Stimulated activated CD8-positive, alpha-beta memory T cell treated with anti-CD3 and anti-CD28 coated beads, Interleukin-4, amount 100 ng/mL, for 4 hours (primary cell): ENCODE measurements at regions not wholly inside any gene's neighbourhood (a gene's known extent, or its start where the extent isn't known, plus 50 kb on each side); places are given as distances from the start of the nearest gene placed in this dataset.
"Not testable (repeated sequence)": the region's sequence is repeated elsewhere in the genome, so short reads cannot be mapped to it uniquely, and the experiment has no call there.

Experiments
- DNase-seq, 2 donors: peaks; one replicate each; pipeline ENCODE4 v3.0.0-alpha.2; 2020; ENCODE audit warnings: low read depth in 2 of 2, low spot score in 1 of 2

DNA sequence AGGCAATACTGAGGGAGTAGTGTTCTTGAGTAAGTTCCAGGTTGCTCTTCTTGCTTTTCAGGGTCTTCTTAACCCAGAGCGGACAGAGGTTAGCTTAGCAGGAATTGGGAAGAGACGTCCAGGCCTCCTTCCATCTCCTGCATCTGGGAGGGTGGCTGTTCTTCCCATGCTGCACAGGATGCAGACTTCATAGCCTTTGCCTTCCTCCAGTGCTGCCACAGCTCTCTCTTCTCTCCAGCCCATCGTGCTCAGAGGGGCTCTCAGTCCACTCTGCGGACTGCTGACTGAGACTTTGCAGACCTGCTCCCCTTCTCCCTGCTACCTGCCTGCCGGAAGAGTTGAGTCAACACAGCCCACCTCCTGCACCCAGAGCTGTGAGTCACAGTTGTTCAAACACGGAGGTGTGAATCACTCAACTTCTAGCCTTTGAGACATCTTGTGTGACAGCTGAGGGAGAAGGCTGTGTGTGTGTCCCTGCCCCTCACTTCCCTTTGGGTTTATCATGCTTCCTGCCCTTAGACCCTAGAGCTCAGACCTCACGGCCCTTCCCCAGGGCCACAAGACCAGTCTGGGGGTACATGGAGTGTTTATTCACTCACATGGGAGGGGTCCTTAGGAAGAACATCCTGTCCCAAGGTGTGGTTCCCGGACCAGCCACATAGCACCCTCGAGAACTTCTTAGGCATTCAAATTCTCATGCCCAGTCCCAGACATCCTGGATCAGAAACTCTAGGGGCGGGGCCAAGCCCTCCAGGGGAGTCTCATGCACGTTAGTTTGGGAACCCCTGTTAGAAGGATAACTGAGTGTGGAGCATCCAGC, 158.3 kb upstream of the CACNA1E start:
- DNase-seq = peak in 1 of 2 donors; percentile 52

DNA sequence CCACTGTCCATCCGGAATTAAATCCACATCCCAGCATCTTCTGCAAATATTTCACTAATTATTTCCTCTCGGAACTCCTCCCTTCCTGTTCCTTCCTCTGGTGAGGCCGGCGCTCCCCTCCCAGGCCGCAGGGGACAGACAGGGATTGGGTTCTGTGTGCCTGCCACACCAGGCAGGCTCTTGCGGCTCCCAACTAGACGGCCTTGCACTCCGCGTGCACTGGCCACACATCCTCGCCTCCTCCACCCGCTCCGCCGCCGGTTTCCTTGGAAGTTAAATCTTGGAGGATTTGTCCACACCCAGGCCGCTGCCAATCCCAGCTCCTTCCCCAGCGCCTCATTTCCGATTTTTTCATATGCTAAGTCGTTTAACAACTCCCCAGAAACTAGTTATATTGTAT, 157.6 kb upstream of the CACNA1E start:
- DNase-seq = not testable (repeated sequence)

DNA sequence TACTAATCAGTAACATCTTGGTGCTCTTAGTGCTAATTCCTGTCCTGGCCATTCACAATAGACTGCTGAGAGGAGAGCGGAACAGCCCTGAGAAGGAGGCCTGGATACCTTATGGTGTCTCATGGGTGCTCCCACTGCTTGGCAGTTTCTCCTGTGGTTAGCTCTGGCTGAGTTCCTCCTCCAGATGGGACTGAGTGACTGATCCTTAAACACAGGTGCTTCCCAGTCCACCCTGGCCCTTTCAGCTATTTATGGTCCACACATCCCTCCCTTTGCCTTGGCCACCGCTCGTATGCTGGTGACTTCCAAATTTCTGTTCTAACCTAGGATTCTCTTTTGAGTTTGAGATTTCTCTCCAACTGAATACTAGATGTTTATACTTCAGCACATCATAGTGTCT, 157.0 kb upstream of the CACNA1E start:
- DNase-seq = no peak

GRCh38 chr1:181327796-181328195, 155.5 kb upstream of the CACNA1E start:
- no peak for DNase-seq

GRCh38 chr1:181334724-181335123, 148.6 kb upstream of the CACNA1E start:
- no peak for DNase-seq

GRCh38 chr1:181335631-181336030, 147.7 kb upstream of the CACNA1E start:
- no peak for DNase-seq

GRCh38 chr1:181341026-181341632, 142.2 kb upstream of the CACNA1E start:
- no peak for DNase-seq

- DNase-seq = no peak
Observed at GRCh38 chr1:181344091-181344490, 139.2 kb upstream of the CACNA1E start.

DNA sequence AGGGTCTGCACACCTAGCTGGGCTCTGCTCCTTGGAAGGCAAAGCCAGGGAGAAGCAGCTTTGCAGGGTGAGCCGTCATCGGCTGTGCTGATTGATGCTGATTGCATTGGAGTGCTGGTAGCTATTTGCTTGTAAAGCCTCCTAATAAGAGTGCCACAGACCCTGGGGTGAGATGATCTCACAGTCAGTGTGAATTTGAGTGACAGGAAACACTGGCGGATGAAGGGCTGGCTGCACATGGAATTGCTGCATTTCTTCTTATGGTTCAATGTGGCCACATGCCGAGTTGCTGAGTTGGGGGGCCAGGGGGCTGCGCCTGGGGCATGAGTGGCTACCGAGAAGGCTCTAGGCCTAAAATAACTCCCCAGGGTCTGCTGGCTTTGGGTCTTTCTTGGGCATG, 138.2 kb upstream of the CACNA1E start:
- no peak for DNase-seq

DNA sequence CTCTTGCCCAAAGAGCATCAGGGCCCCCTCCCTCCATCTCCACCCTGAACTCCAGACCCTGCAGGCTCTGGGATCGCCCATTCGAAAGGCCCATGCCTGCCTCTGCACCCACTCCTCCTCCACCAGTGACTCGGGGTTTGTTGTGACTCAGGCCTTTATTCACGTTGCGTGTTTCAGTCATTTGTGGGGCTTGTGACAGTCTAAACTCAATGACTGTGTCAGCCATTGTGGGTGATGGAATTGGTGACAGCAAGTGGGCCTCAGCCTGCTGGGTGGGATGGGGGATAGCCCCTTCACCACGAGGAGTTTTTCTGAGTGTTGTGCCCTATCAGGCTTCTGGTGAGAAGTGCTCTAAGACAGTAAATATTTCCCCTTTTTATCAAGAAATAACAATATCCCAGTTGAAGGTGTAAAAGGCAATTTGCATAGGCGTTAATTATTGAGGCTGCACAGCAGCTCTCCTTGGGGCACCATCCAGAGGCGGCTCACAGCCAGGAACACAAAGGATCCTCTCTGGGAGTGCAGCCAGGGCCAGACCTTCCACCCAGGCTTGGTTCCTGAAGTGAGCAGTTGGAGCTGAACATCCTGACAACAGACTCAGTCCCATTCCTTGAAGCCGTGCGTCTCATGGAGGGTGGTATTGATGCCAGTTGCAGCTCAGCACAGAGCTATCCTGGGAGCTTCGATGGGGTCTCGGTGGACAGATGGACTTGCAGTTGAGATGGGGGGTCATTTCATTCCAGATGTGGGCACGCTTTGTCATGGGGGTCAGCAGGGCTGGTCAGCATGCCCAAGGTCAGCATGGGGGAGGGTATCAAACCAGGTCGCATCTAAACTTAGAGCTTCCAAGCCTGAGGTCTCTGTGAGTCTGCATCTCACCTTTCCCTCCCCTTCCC, 135.6 kb upstream of the CACNA1E start:
- DNase-seq = no peak

DNA sequence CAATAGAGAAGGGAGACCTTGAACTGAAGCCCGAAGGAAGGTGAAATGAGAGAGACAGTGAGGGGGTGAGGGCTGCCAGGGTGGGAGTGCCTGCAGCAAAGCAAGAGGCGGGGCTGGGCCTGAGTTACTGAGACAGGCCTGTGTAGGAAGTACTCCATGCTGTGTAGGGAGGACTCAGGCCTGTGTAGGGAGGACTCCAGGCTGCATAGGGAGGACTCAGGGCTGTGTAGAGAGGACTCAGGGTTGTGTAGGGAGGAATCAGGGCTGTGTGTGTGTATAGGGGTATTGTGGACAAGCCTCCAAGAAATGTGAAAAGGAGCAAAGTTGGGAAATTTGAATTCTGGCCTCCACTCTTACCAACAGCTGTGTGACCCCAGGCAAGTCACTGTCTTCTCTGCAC, 133.8 kb upstream of the CACNA1E start:
- no peak for DNase-seq

DNA sequence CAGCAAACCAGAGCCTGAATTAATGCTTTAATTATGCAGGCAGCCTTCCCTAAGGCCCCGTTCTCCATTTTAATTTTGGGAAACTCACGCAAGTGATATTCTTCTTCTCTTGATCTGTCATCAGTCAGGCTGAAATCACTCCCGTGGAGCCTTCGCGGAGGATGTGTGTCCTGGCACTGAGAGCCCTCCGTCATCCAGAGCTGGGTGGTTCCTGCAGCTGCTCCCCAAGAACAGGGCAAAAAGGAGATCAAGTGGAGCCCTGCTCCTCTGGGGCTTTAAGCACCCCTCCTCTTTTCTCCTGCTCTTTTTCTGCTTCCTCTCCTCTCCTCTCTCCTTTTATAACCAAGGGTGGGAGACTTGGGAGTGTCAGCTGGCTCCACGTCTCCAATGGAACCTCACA, 133.2 kb upstream of the CACNA1E start:
- DNase-seq = no peak

- DNase-seq = no peak
Observed at GRCh38 chr1:181351740-181352139, 131.6 kb upstream of the CACNA1E start.

DNA sequence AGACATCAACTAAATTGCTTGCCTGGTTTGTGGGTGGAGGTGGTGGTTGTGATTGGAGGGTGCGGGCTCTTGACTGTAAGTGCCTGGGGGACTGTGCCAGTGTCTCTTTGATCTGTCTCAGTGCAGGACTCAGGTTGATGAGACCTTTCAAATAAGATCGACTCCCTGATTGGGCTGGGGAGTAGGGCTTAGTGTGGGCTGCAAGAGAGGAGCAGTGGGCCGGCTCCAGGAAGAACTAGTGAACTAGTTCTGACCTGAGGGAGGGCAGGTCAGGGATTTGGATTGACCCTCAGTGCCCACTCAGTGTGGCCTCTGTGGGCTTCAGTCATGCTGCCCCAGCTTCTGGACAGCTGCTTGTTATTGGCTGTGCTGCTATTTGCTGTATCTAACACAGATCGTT, 130.6 kb upstream of the CACNA1E start:
- no peak for DNase-seq

DNA sequence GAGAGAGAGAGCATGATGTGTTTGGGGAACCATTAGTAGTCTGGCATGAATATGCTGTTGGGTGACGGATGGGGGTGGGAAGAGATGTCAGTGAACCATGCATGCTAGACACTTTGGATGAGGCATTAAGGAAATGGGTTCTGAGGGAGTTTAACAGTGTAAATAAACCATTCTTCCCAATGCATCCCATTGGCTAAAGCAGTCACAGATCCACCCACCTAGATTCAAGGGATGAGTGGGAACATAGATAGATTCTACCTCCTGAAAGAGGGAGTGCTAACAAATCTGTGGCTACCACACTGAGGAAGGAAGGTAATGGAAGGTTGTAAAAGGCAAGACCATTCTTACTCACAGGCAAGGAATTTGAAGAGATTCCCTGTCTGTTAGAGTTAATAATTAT, 129.8 kb upstream of the CACNA1E start:
- DNase-seq = no peak

GRCh38 chr1:181354865-181355264, 128.5 kb upstream of the CACNA1E start:
- DNase-seq = no peak

GRCh38 chr1:181356505-181357340, 126.6 kb upstream of the CACNA1E start:
- no peak for DNase-seq

GRCh38 chr1:181359012-181359411, 124.3 kb upstream of the CACNA1E start:
- DNase-seq = no peak

GRCh38 chr1:181364801-181365200, 118.5 kb upstream of the CACNA1E start:
- DNase-seq = no peak

GRCh38 chr1:181366910-181367309, 116.4 kb upstream of the CACNA1E start:
- DNase-seq = no peak

DNA sequence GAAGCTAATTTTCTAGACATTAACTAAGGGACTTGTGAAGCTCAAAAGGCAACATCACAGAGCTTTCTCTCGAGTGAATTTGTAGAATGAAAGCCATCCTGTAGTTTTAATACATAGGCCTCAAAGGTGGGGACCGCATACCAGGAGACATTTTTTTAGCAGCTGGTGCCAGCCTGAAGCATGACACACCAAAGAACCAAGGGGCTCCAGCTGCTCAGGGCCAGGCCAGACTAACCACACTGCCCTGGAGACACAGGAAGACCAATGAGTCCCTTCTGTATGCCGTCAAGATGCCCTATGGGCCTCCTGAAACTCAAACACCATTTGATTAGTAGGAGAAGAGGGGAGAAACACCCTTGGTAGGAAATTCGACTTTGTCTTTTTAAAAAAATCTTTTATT, 113.9 kb upstream of the CACNA1E start:
- DNase-seq = no peak
